Fibroblast of skin of left biceps (primary cell): ENCODE measurements at regions not wholly inside any gene's neighbourhood (a gene's known extent, or its start where the extent isn't known, plus 50 kb on each side); places are given as distances from the start of the nearest gene placed in this dataset.
A peak's percentile ranks its signal among the peaks of the same experiment; 100 is the strongest.
"Not testable (repeated sequence)": the region's sequence is repeated elsewhere in the genome, so short reads cannot be mapped to it uniquely, and the experiment has no call there.

Experiments
- DNase-seq, 2 experiments: peaks; one replicate each; pipeline ENCODE4 v3.0.0-alpha.2; 2013; ENCODE audit warnings: low read depth in 2 of 2

- no peak for DNase-seq
Measured at GRCh38 chr10:37067576-37067975, 57.8 kb upstream of the ANKRD30A start.

- not testable (repeated sequence) for DNase-seq
Measured at GRCh38 chr10:37062296-37062695, 63.1 kb upstream of the ANKRD30A start.

- DNase-seq, result no peak
Measured at GRCh38 chr10:37057261-37057660, 68.1 kb upstream of the ANKRD30A start.

- DNase-seq, result no peak
Measured at GRCh38 chr10:37053476-37053875, 71.9 kb upstream of the ANKRD30A start.

GRCh38 chr10:37049982-37050381, 75.4 kb upstream of the ANKRD30A start:
- not testable (repeated sequence) for DNase-seq

GRCh38 chr10:37044319-37044718, 81.1 kb upstream of the ANKRD30A start:
- DNase-seq, result not testable (repeated sequence)

- DNase-seq, result no peak
Measured at GRCh38 chr10:37035853-37036252, 89.5 kb upstream of the ANKRD30A start.

GRCh38 chr10:37015498-37015897, 109.9 kb upstream of the ANKRD30A start:
- DNase-seq, result no peak

- no peak for DNase-seq
Measured at GRCh38 chr10:37010741-37011140, 114.7 kb upstream of the ANKRD30A start.

- not testable (repeated sequence) for DNase-seq
Measured at GRCh38 chr10:37008276-37008675, 117.1 kb upstream of the ANKRD30A start.

GRCh38 chr10:37003126-37003525, 122.3 kb upstream of the ANKRD30A start:
- DNase-seq, result no peak

GRCh38 chr10:36995806-36996205, 129.6 kb upstream of the ANKRD30A start:
- DNase-seq, result not testable (repeated sequence)

- no peak for DNase-seq
Measured at GRCh38 chr10:36994886-36995285, 130.5 kb upstream of the ANKRD30A start.

- no peak for DNase-seq
Measured at GRCh38 chr10:36989233-36989632, 136.2 kb upstream of the ANKRD30A start.

GRCh38 chr10:36946598-36946997, 178.8 kb upstream of the ANKRD30A start:
- no peak for DNase-seq

GRCh38 chr10:36943544-36943943, 181.9 kb upstream of the ANKRD30A start:
- DNase-seq, result no peak

GRCh38 chr10:36942616-36943015, 182.8 kb upstream of the ANKRD30A start:
- no peak for DNase-seq

GRCh38 chr10:36903040-36903439, 222.4 kb upstream of the ANKRD30A start:
- DNase-seq, result no peak

- no peak for DNase-seq
Measured at GRCh38 chr10:36899652-36900051, 225.7 kb upstream of the ANKRD30A start.

- DNase-seq, result no peak
Measured at GRCh38 chr10:36888925-36889573, 236.3 kb upstream of the ANKRD30A start.

- DNase-seq, result no peak
Measured at GRCh38 chr10:36886303-36886891, 239.0 kb upstream of the ANKRD30A start.

GRCh38 chr10:36885746-36886145, 239.7 kb upstream of the ANKRD30A start:
- DNase-seq, result no peak

- DNase-seq, result no peak
Measured at GRCh38 chr10:36882781-36883180, 242.6 kb upstream of the ANKRD30A start.

- DNase-seq, result peak; percentile 2 to 5
Measured at GRCh38 chr10:36880898-36881297, 244.5 kb upstream of the ANKRD30A start.
